ENCODE measurements at regions not wholly inside any gene's neighbourhood (a gene's known extent, or its start where the extent isn't known, plus 50 kb on each side); places are given as distances from the start of the nearest gene placed in this dataset.

GRCh38 chr4:127421437-127421836, 211.3 kb upstream of the INTU start:
- TF ChIP-seq, protein P1, sequence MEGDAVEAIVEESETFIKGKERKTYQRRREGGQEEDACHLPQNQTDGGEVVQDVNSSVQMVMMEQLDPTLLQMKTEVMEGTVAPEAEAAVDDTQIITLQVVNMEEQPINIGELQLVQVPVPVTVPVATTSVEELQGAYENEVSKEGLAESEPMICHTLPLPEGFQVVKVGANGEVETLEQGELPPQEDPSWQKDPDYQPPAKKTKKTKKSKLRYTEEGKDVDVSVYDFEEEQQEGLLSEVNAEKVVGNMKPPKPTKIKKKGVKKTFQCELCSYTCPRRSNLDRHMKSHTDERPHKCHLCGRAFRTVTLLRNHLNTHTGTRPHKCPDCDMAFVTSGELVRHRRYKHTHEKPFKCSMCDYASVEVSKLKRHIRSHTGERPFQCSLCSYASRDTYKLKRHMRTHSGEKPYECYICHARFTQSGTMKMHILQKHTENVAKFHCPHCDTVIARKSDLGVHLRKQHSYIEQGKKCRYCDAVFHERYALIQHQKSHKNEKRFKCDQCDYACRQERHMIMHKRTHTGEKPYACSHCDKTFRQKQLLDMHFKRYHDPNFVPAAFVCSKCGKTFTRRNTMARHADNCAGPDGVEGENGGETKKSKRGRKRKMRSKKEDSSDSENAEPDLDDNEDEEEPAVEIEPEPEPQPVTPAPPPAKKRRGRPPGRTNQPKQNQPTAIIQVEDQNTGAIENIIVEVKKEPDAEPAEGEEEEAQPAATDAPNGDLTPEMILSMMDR (CRISPR knock-in tag; IDR thresholded peaks at IDR 0.05), result no peak
- TF ChIP-seq, protein P2, sequence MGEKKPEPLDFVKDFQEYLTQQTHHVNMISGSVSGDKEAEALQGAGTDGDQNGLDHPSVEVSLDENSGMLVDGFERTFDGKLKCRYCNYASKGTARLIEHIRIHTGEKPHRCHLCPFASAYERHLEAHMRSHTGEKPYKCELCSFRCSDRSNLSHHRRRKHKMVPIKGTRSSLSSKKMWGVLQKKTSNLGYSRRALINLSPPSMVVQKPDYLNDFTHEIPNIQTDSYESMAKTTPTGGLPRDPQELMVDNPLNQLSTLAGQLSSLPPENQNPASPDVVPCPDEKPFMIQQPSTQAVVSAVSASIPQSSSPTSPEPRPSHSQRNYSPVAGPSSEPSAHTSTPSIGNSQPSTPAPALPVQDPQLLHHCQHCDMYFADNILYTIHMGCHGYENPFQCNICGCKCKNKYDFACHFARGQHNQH (CRISPR knock-in tag; IDR thresholded peaks at IDR 0.05), result no peak
- no peak for TF ChIP-seq ZBTB2 (CRISPR knock-in tag; IDR thresholded peaks at IDR 0.05; ENCODE audit: low read depth)
- no peak for TF ChIP-seq POLR2AphosphoS5 (IDR thresholded peaks at IDR 0.05; ENCODE audit: low read depth, low read length)
